Endothelial cell of umbilical vein (primary cell): ENCODE measurements at regions not wholly inside any gene's neighbourhood (a gene's known extent, or its start where the extent isn't known, plus 50 kb on each side); places are given as distances from the start of the nearest gene placed in this dataset.

Experiments used
- BruUV-seq: library from RNA; stranded (reverse); fragments of 400-500 nt; replicated peaks from 2 replicates; lab custom pipeline; 2021; lab: Mats Ljungman, UMichigan
- CTCF ChIA-PET: fragments of 300-600, 350-600 bp; sonication (Branson Sonifier 250); formaldehyde crosslinking; loops from one replicate; lab custom pipeline; 2021; ENCODE audit warnings: antibody characterized with exemption, inconsistent platforms; lab: Charles Lee
- POLR2A ChIA-PET: fragments of 300-600, 350-600 bp; sonication (Branson Sonifier 250); formaldehyde crosslinking; loops from one replicate; lab custom pipeline; 2021; ENCODE audit warnings: antibody characterized with exemption, inconsistent platforms; lab: Charles Lee
- DNase-seq: peaks from one replicate; pipeline ENCODE4 v3.0.0-alpha.2; 2011; ENCODE audit warnings: low read depth, low spot score
- FAIRE-seq: peaks from 2 replicates; lab custom pipeline; 2011; peaks lifted over from hg19 to GRCh38; lab: Jason Lieb, UNC
- H2AFZ ChIP-seq: 2 replicates; pipeline ENCODE4 v1.6.0; 2012; ENCODE audit warnings: low read depth, low read length, control low read depth, inconsistent platforms
- H3K27ac ChIP-seq: 2 replicates; pipeline ENCODE4 v1.5.1; 2011; ENCODE audit warnings: low read depth, mild to moderate bottlenecking, control low read depth, low read length, moderate library complexity; ENCODE audit not compliant: insufficient read depth
- H3K27me3 ChIP-seq, 2 experiments: 2 replicates each; pipeline versions ENCODE4 v1.6.0 to v1.6.1; 2011; ENCODE audit warnings: low read length in 2 of 2, mixed read lengths in 1 of 2; ENCODE audit not compliant: control insufficient read depth in 2 of 2, insufficient read depth in 2 of 2
- H3K36me3 ChIP-seq, 2 experiments: 2 replicates in 1 of 2; 3 replicates in 1 of 2; pipeline ENCODE4 v1.5.1; 2011; ENCODE audit warnings: low read length in 2 of 2, mild to moderate bottlenecking in 1 of 2, moderate library complexity in 1 of 2; ENCODE audit not compliant: control insufficient read depth in 2 of 2, insufficient read depth in 2 of 2; ENCODE audit errors: extremely low read depth in 1 of 2
- H3K4me1 ChIP-seq: 3 replicates; pipeline ENCODE4 v1.5.1; 2011; ENCODE audit warnings: mild to moderate bottlenecking, low read length; ENCODE audit not compliant: control insufficient read depth, insufficient read depth; ENCODE audit errors: extremely low read depth
- H3K4me2 ChIP-seq: 2 replicates; pipeline ENCODE4 v1.6.1; 2011; ENCODE audit warnings: low read length, control low read depth, mixed read lengths; ENCODE audit not compliant: insufficient read depth
- H3K4me3 ChIP-seq, 3 experiments: fragments of 200-600 bp in 1 of 3; sonication (generic), shearing (Covaris generic) in 1 of 3; replicated peaks in 1 of 3; 2 replicates each; pipeline ENCODE4 v1.5.1; 2011 to 2016; ENCODE audit warnings: control low read depth in 3 of 3, low read length in 3 of 3, mild to moderate bottlenecking in 2 of 3, inconsistent platforms in 1 of 3, low read depth in 1 of 3, moderate library complexity in 1 of 3; ENCODE audit not compliant: insufficient read depth in 1 of 3
- H3K79me2 ChIP-seq: 2 replicates; pipeline ENCODE4 v1.6.0; 2012; ENCODE audit warnings: low read length, inconsistent platforms; ENCODE audit not compliant: control insufficient read depth, insufficient read depth
- H3K9ac ChIP-seq: replicated peaks from 2 replicates; pipeline ENCODE3; 2011; ENCODE audit warnings: low read length, control low read depth; ENCODE audit not compliant: insufficient read depth; ENCODE audit errors: extremely low read depth
- H3K9me1 ChIP-seq: replicated peaks from 3 replicates; pipeline ENCODE4 v1.6.0; 2011; ENCODE audit warnings: mild to moderate bottlenecking, low read length; ENCODE audit not compliant: control insufficient read depth, insufficient read depth; ENCODE audit errors: extremely low read depth
- H3K9me3 ChIP-seq: replicated peaks from 2 replicates; pipeline ENCODE4 v1.5.1; 2012; ENCODE audit warnings: low read length, inconsistent platforms; ENCODE audit not compliant: control insufficient read depth, insufficient read depth
- H4K20me1 ChIP-seq: replicated peaks from 2 replicates; pipeline ENCODE3; 2011; ENCODE audit warnings: mild to moderate bottlenecking, low read length; ENCODE audit not compliant: control insufficient read depth, insufficient read depth; ENCODE audit errors: extremely low read depth
- CTCF ChIP-seq, 2 donors: IDR thresholded peaks; 1 replicate in 1 of 2; 2 replicates in 1 of 2; pipeline ENCODE4 v1.5.1; 2011; ENCODE audit warnings: low read length in 2 of 2, mild to moderate bottlenecking in 2 of 2, moderate library complexity in 2 of 2, control low read depth in 1 of 2, inconsistent platforms in 1 of 2, low read depth in 1 of 2; ENCODE audit not compliant: insufficient read depth in 1 of 2; ENCODE audit errors: extremely low read depth in 1 of 2
- EZH2 ChIP-seq: IDR thresholded peaks from 2 replicates; pipeline ENCODE4 v1.6.1; 2012; ENCODE audit warnings: borderline replicate concordance, low read depth, mild to moderate bottlenecking, moderate library complexity, low read length, inconsistent platforms; ENCODE audit not compliant: severe bottlenecking
- FOS ChIP-seq: IDR thresholded peaks from 2 replicates; pipeline ENCODE4 v1.6.1; 2011; ENCODE audit warnings: mild to moderate bottlenecking, low read length, moderate library complexity, borderline replicate concordance; ENCODE audit not compliant: insufficient read depth
- GATA2 ChIP-seq: IDR thresholded peaks from 2 replicates; pipeline ENCODE4 v1.7.0; 2011; ENCODE audit warnings: low read depth, mild to moderate bottlenecking, moderate library complexity, mixed read lengths, low read length; ENCODE audit not compliant: insufficient read length, insufficient read depth
- JUN ChIP-seq: IDR thresholded peaks from 2 replicates; pipeline ENCODE4 v1.6.1; 2011; ENCODE audit warnings: borderline replicate concordance, low read depth; ENCODE audit not compliant: insufficient read length, insufficient read depth
- MAX ChIP-seq: IDR thresholded peaks from 2 replicates; pipeline ENCODE4 v1.6.1; 2011; ENCODE audit not compliant: insufficient read depth, insufficient read length
- MYC ChIP-seq: IDR thresholded peaks from one replicate; pipeline ENCODE4 v1.6.1; 2011; ENCODE audit warnings: mild to moderate bottlenecking, low read depth, low read length
- POLR2A ChIP-seq: IDR thresholded peaks from 2 replicates; pipeline ENCODE4 v1.6.1; 2012; ENCODE audit warnings: low read depth, mild to moderate bottlenecking, control low read depth, low read length
- POLR2AphosphoS5 ChIP-seq: IDR thresholded peaks from 2 replicates; pipeline ENCODE4 v1.6.1; 2012; ENCODE audit warnings: low read depth, mild to moderate bottlenecking, control low read depth, low read length, moderate library complexity; ENCODE audit not compliant: insufficient read depth
- dilution Hi-C: fragments of 300-500 bp; cut with MboI; formaldehyde crosslinking; loops from one replicate; pipeline ENCODE4 v1.15.0; 2019; ENCODE audit warnings: low sequenced_read_pairs; ENCODE audit not compliant: extremely low pct_ligation_motif_present
- intact Hi-C: fragments of 100-400 bp; cut with micrococcal nuclease; formaldehyde crosslinking; loops from one replicate; pipeline ENCODE4 v1.10.0; 2022

GRCh38 chr18:73156117-73156516 lies 288.3 kb upstream of the NETO1 start:
- intact Hi-C loops (no loop called here), dilution Hi-C loops (no loop called here)
- ChIA-PET POLR2A (no interaction called here), CTCF (no interaction called here)
- Histone ChIP-seq H3K27me3 (no peaks in the 10 kb centered on the region), H3K9me1 (no peaks in the 10 kb centered on the region), H3K79me2 (no peaks in the 10 kb centered on the region), H3K4me3 (no peak overlapping the region), H3K36me3 (no peaks in the 10 kb centered on the region), H3K27ac (no peak overlapping the region), H3K9me3 (peaks cover 5% of the 10 kb centered on the region), H4K20me1 (no peaks in the 10 kb centered on the region), H3K9ac (no peak overlapping the region), H3K4me1 (no peaks in the 10 kb centered on the region), H2AFZ (no peak overlapping the region), H3K4me2 (no peak overlapping the region)
- no TSS peak for BruUV-seq
- FAIRE-seq (no peak), DNase-seq (no peak)
- TF ChIP-seq JUN = no peak
- TF ChIP-seq CTCF (IDR thresholded peaks at IDR 0.05; ENCODE audit: extremely low read depth in 1 of 2, insufficient read depth in 1 of 2, low read depth in 1 of 2, low read length in 2 of 2) = no peak
- TF ChIP-seq POLR2A = no peak
- TF ChIP-seq MYC = no peak
- no peak for TF ChIP-seq EZH2
- TF ChIP-seq POLR2AphosphoS5 = no peak

- H3K4me2 ChIP-seq = no peak overlapping the region
- no peak overlapping the region for H3K4me3 ChIP-seq
- no TSS peak for BruUV-seq
- H3K27ac ChIP-seq = no peak overlapping the region
- intact Hi-C loops (no loop called here), dilution Hi-C loops (no loop called here)
- FAIRE-seq (no peak), DNase-seq (no peak)
- TF ChIP-seq JUN (no peak), POLR2A (no peak), MYC (no peak), GATA2 (no peak), CTCF (IDR thresholded peaks at IDR 0.05; ENCODE audit: extremely low read depth in 1 of 2, insufficient read depth in 1 of 2, low read depth in 1 of 2, low read length in 2 of 2) (no peak), MAX (no peak), POLR2AphosphoS5 (no peak), FOS (no peak), EZH2 (no peak)
- H3K9me3 ChIP-seq = peaks cover 2% of the 10 kb centered on the region
- no peaks in the 10 kb centered on the region for H3K36me3 ChIP-seq
- H3K9me1 ChIP-seq = no peaks in the 10 kb centered on the region
- no peak overlapping the region for H3K9ac ChIP-seq
- ChIA-PET POLR2A (no interaction called here), CTCF (no interaction called here)
- H4K20me1 ChIP-seq = no peaks in the 10 kb centered on the region
- no peaks in the 10 kb centered on the region for H3K4me1 ChIP-seq
- H2AFZ ChIP-seq = no peak overlapping the region
- H3K27me3 ChIP-seq = no peaks in the 10 kb centered on the region
- H3K79me2 ChIP-seq = no peaks in the 10 kb centered on the region
These were observed 285.5 kb upstream of the NETO1 start for GRCh38 chr18:73153271-73153670.
